HG03460 (cell line): ENCODE measurements at regions not wholly inside any gene's neighbourhood (a gene's known extent, or its start where the extent isn't known, plus 50 kb on each side); places are given as distances from the start of the nearest gene placed in this dataset.

Experiments used
- ATAC-seq: cut with Tn5 transposase; IDR thresholded peaks from one replicate; pipeline ENCODE4 v1.9.1; 2021; ENCODE audit not compliant: unreplicated experiment

DNA sequence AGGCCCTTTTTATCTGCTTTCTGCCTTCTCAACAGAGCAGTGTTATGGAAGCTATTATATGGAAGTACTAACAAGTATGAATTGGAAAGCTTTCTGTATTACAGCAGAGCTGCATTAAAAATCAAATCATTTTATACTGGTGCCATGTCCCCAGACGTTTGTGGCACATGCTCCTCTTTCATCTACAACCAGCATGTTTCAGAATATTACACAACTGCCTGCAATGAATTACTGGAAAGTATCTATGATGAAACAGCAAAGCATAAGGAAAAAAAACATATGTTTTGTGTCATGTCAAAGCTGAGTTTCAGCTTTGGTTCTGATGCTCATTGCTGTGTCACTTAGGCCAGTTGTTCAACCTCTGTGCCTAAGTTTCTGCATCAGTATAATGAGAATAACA, 576.8 kb downstream of the GBA3 start:
- ATAC-seq = no peak

DNA sequence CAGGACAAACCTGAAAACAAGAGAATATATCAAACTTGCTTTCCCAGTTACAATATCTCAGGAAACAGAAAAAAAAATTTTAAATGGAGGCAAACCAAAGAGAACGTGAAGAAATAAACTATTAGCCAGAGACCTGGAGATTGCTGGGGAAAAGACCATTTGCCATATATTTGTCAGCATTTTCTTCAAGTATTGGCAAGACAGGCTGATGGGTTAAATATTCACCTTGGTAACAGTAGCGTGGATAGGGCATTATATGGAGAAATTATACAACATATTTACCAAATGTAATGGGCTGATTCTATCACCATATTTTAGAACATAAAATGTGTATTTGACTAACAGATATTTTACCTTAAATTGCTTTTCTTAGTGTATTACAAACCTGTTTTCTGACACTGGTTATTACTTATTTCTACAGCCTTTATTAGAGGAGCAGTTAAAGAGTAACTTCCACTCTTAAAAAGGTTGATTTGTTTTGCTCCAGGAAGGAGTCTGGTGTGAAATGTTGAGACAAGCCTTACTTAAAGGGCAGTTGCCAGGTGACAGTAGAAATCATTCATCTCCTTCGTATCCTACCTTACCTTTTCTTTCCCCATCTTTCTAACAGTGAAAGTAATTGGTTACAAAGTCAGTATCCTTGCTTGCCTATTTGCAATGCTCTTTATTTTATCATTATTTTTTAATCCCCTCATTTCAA, 575.5 kb downstream of the GBA3 start:
- no peak for ATAC-seq

DNA sequence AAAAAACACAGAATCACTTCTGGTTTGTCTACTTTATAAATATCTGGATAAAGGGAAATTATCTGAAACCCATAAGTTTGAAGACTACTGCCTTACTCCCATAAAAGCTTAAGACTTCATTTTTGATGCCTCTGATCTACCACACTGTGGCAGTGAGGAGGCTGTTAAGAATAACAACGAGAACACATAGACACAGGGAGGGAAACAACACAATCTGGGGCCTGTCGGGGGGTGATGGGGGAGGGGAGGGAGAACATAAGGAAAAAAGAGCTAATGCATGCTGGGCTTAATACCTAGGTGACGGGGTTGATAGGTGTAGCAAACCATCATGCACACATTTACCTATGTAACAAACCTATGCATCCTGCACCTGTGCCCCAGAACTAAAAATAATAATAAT, 573.7 kb downstream of the GBA3 start:
- no peak for ATAC-seq

DNA sequence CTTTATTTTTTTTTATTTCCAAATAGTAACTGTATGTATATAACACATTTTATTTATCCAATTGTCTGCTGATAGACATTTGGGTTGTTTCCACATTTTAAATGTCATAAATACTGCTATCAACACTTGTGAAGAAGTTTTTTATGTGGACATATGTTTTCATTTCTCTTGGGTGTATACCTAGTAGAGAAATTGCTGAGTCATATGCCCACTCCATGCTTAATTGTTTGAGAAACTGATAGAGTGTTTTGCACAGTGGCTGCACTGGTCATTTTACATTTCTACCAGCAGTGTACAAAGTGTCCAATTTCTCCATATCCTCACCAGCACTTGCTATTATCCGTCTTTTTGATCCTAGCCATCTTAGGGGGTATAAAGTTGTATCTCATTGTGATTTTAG, 567.8 kb downstream of the GBA3 start:
- ATAC-seq = no peak

DNA sequence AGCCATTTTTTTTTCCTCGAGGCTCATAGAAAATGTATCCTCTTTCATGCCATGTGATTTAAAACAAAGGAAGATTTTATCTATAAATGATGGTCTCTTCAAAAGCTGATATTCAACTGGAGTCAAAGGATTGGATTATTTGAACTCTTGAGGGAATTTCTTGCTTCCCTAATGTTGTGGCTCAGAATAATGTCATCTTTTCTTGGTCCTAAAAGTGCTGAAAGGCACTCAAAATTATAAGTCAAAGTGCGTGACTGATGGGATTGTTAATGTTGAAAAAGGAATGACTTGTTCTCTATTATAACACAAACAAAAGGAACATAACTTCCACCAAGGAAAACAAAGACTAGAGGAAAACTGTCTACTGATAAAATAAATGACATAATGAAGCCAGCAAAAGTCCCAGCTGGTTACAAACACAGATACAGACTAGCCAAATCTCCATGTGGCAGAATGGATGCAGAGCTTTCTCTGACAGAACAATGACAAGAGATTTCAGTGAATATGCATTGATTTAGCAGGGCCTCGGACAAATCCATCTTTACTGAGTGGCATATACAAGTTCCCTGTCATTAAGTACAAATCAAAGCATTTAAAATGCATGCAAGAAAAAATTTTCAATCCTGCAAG, 552.6 kb downstream of the GBA3 start:
- no peak for ATAC-seq

DNA sequence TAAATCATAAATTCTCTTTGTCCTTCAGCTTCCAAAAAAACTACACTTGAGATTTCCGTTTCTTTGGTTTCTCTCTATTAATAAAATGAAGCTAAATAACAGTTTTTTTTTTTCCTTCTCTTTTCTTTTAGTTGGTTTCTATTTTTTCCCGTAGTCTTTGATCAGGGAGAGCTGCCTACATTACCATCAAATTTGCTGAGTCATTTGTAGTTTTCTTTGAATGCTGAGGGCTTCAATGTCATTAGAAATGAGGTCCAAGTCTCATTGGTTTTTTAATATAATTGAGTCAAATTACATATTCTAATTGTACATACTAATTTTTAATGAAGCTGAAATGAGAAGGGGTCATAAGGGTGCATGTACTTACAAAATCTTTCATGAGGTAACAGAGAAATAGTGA, 550.2 kb downstream of the GBA3 start:
- no peak for ATAC-seq

DNA sequence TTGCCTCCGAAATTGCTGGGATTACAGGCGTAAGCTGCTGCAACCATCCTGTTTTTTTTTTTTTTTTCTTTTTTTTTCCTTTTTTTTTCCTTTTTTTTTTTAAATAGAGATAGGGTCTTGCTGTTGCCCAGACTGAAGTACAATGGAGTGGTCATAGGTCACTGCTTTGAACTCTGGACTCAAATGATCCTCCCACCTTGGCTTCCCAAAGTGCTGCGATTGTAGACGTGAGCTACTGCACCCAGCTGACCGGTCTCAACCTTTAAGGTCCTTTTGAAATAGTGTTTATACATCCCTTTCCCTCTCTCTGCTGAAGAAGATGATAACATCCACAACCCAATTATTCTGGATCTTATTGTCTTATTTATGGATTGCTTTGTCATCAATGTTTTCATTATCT, 548.7 kb downstream of the GBA3 start:
- no peak for ATAC-seq

DNA sequence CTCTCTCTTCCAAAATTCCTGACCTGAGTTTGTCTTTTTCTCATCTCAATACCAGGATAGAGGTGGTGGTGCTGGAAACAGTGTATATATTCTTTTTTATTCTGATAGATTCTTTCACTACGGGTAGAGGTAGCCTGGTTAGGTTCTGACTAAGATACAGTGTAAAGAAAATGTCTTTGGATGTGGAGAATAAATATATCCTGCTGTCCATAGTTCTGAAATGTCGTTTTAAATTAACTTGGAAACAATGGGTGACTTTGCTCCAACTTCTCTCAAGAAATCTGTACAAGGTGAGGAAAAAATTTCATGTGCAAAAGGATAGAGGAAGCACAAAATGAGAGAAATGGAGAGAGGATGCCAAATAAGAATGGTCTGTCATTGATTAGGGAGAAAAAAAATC, 546.1 kb downstream of the GBA3 start:
- no peak for ATAC-seq

DNA sequence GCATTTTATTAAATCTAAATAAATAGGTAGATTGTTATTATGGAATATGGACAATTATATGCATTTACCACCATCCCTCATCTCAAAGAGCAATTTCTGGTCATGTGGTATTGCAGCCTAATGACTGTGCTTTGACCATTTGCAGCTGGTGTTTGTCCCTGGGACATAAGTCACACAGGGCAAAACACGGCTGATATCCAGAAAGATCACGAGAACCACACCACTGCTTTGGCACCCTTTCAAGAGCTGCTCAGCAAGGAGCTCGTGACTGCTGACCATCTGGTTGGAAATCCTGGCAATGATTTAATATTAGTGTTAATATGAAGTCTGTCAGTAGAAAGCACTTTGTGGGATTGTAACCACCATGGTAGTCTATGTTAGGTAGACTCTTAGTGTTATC, 545.0 kb downstream of the GBA3 start:
- no peak for ATAC-seq

DNA sequence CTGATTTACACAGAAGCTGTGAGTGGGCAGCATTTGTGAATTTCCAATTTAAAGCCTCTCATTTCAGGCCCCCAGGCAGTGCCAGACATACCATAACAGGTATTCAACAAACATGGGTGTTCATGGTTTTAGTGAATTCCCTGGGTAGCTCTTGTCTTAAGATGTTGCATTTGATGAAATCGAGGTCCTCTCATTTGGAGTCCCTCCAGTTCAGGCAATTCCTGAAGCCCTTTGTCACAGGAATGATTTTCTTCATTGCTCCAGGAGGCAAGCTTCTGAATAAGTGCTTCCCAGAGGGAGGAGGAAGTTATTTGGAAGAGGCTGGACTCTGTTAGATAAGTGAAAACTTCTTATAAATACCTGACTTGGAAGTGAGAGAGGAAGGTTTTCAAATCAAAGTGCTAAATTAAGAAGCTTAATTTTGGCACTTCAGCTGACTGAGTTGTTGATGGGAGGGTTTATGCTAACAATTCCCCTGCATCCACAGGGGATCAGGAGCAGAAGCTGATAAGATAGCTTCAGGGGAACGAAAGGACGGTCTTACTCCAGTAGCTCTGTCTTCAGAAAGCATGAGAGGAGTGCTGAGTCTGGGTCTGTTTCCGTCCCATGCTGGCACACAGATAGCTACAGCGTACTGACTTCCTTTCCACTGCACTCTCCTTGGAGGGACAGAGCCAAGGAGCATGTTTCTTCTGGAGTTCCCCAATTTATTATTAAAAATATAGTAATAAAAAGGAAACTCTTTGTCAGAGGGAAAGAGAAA, 543.1 kb downstream of the GBA3 start:
- ATAC-seq = no peak

DNA sequence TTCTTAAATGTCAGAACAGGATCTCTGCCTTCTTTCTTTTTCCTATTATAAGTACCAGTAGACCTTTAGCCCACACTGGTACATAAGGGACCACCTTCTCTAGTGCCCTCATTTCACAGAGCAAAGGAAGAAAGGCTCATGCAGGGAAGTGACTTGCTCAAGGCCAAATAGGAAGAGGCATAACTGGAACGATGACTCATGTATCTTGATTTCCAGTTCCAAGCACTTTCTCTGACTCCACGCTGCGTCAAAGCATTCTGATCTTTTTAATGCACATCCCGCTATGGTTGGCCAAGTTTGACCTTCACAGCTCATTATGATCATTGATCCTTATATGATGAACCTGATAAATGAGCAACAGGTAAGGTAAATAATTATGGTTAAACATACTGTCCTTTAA, 542.0 kb downstream of the GBA3 start:
- no peak for ATAC-seq

DNA sequence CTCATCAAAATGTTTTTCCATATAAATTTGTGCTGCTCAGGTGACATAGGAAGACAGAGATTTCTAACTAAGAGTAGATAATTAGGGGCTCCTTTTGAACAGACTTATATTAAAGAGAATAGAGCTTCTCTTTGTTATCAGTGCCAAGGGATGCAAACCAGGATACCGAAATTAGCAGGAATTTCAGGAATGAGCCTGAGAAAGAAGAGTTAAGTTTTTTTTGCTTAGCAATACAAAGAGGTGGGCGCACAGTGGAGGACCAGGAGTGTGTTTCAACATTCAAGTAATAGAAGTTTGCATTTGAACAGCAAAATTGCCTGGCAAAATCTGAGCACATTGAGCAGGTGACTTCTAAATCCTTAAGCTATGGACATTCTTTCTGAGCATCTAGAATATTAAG, 541.3 kb downstream of the GBA3 start:
- ATAC-seq = no peak

DNA sequence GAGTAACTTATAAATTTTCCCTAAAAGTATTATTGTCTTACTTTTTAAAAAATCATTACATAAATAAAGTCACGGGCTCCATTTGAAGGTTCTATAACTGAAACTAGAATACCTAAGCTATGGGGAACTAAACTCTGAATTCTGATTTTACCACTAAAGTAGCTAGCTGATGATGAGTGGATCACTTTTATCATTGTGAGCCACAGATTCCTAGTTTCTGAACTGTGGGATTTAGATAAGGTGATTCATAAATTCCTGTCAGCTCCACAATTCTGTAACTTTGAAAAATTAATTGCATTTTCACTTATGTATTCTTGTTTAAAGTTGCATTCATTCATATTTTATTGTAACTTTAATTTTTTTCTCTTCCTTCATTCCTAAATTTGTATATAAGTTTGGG, 540.9 kb downstream of the GBA3 start:
- ATAC-seq = no peak

DNA sequence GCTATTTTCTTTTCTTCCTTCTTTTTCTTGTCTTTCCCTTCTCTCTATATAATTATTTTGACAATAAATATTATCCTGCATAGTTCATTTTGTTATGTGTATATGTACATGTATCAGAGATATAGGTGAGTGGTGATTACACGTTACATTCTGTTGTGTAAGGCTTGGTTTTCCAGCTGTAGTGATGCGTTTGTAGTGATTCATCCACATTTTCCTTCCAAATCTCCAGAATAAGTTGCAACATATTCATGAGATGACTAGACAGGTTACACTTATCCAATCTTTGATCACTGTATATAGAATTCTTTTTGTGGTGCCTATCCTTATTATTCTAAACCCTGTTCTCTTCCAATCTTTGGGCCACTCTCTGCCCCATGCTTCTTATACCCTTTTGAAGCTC, 540.2 kb downstream of the GBA3 start:
- no peak for ATAC-seq

DNA sequence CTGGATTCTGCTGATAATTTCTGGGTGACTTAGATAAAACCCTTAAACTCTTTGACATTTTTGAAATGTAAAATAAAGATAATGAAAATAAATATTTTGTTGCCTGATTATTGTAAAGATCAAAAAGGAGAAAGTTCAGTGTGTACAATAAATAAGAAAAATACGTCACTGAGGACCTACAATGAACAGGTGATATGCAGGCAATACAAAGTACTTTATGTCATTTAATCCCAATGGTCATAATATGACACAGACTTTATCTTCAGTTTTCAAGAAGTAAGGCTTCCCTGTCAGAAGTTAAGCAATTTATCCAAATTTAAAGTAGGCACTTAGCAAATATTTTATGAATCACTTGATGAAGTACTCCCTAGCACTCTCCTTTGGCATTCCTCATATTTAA, 532.8 kb downstream of the GBA3 start:
- no peak for ATAC-seq

DNA sequence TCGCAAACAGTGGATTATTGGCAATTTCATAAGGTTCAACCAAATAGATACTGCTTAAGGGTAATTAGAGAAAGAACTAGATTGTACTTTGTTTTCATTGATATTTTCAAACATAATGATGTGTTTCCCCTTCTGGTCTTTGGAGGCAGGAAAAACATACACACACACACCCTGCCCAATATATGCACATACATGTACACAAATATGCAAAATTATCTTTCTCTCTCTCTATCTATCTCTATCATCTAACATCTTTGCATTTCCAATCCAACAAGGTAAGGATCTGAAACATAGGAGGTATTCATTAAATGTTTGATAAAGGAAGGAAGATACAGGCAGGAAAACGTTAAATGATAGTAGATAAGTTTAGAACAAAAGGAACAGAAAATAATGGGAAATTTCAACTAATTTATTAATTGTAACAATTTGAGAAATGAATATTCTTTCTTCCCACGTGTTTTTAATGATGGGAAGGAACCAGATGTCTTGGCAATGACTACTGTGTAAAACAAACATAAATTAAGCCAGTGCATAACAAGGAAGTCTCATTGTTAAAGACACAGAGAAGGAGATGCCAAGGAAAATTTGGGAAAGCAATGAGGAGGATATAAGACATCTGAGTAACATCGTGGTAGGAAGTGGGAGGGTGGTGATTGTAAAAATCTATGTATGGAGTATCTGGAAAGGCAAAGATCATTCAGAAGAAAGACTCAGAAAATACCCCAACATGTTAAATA, 532.1 kb downstream of the GBA3 start:
- ATAC-seq = no peak

DNA sequence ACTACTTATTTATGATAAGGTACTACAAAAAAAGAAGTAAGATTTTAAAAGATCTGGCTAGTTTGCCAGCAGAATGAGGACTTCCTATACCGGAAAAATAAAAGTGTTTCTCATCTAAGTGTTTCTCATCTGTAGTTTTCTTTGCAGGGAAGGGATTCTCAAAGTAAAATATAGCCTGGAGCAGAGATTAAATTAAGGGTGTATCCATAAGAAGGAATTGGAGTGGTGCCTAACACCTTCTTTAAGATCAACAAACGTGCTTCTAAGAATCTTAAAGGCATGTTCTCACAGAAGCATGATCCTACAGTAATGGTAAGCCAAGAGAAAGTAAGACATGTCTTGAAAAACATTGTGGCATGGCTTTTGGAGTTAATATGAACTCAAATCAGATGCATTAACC, 528.2 kb downstream of the GBA3 start:
- no peak for ATAC-seq

DNA sequence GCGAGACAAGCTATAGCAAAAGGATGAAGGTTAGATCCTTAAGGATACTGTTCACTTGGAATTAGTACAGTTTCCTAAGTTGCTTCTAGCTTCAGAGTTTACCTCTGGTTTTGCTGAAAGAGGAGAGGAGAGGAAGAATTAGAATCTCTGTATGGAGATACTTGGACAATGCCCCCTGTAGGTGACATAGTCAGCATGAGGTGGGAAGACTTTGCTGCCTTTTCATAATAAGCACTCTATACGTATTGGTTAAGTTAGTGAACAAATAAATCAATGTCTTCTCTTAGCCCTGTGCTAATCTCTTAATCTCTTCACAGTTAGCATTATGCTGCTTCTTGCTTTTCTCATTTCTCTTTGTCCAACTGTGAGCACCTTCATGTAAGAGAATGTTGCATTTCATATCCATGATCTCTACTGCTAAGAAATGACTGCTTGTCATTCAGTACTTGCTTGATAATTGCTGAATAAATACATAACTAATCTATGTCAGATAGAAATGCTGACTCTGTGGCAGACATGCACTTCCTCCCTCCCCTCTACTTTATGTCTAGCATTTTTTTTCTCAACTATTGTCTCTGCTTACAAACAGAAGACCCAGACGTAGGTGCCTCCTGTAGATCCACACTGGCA, 527.2 kb downstream of the GBA3 start:
- no peak for ATAC-seq

DNA sequence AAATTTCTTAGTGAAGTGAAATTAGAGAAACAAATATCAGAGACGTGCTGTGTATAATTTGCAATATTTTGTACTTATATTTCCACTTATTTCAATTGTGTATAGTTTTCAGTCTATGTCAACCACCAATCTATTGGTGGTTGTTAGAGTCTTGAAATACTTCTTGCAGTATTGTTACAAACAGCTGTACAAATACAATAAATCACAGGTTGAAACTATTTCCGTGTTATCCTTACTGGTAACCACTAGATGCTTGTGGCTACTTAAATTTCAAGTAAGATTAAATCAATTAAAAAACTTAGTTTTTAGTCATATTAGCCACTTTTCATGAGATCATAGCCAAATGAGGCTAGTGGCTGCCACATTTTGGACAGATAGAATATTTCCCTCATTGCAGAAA, 520.5 kb downstream of the GBA3 start:
- ATAC-seq = no peak

DNA sequence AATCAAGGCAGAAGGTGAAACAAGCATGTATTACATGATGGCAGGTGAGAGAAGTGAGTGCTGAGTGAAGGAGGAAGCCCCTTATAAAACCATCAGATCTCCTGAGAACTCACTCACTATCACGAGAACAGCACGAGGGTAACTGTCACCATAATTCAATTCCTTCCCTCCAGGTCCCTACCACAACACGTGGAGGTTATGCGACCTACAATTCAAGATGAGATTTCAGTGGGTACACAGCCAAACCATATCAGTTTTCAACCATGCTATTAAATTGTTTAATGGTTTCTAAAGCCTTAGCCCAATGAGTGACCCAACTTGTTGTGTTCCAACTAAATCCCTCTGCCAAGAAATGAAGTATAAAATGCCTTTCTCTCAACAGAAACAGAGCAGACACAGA, 519.8 kb downstream of the GBA3 start:
- no peak for ATAC-seq

DNA sequence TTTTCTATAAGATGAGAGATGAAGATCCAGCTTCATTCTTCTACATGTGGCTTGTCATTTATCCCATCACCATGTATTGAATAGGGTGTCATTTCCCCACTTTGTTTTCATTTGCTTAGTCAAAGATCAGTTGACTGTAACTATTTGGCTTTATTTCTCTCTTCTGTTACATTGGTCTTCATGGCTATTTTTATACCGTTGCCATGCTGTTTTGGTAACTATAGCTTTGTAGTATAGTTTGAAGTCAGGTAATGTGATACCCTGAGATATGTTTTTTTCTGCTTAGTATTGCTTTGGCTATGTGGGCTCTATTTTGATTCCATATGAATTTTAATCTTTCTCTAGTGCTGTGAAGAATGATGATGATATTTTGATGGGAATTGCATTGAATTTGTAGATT, 514.3 kb downstream of the GBA3 start:
- no peak for ATAC-seq
